SU-DHL-6 (cell line): ENCODE measurements at regions not wholly inside any gene's neighbourhood (a gene's known extent, or its start where the extent isn't known, plus 50 kb on each side); places are given as distances from the start of the nearest gene placed in this dataset.

Experiments used
- CTCF ChIP-seq: fragments of 200-600 bp; sonication (generic); IDR thresholded peaks from one replicate; pipeline ENCODE4 v1.5.1; 2017; ENCODE audit warnings: antibody characterized with exemption, mild to moderate bottlenecking, low read length, moderate library complexity; ENCODE audit not compliant: insufficient read depth, poor library complexity, severe bottlenecking
- EZH2phosphoT487 ChIP-seq: fragments of 200-600 bp; sonication (generic), shearing (Covaris generic); conservative IDR thresholded peaks from 2 replicates; pipeline ENCODE4 v1.6.1; 2018; ENCODE audit warnings: mild to moderate bottlenecking, antibody characterized with exemption, low read length, moderate library complexity, mixed read lengths

GRCh38 chr13:26897706-26898550, 137.3 kb upstream of the GPR12 start:
- TF ChIP-seq CTCF (no peak), EZH2phosphoT487 (no peak)
